NCI-H2171 (cell line): ENCODE measurements at regions not wholly inside any gene's neighbourhood (a gene's known extent, or its start where the extent isn't known, plus 50 kb on each side); places are given as distances from the start of the nearest gene placed in this dataset.
"Not testable (repeated sequence)": the region's sequence is repeated elsewhere in the genome, so short reads cannot be mapped to it uniquely, and the experiment has no call there.

Source experiments
- DNase-seq: peaks from one replicate; lab custom pipeline; 2025; lab: John Stamatoyannopoulos, UW

- DNase-seq: no peak
Observed at GRCh38 chr3:16708285-16708684, 103.1 kb upstream of the DAZL start.

DNA sequence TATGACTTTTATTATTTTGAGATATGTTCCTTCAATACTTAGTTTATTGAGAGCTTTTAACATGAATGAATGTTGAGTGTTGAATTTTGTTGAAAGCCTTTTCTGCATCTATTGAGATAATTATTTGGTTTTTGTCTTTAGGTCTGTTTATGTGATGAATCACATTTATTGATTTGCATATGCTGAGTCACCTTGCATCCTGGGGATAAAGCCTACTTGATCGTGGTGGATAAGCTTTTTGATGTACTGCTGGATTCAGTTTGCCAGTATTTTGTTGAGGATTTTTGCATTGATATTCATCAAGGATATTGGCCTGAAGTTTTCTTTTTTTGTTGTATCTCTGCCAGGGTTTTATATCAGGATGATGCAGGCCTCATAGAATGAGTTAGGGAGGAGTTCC is 106.5 kb upstream of the DAZL start:
- DNase-seq: not testable (repeated sequence)

GRCh38 chr3:16715281-16715680 is 110.1 kb upstream of the DAZL start:
- no peak for DNase-seq

GRCh38 chr3:16719426-16719825 is 114.2 kb upstream of the DAZL start:
- no peak for DNase-seq

- DNase-seq: no peak
Observed at GRCh38 chr3:16720367-16720940, 115.2 kb upstream of the DAZL start.

GRCh38 chr3:16721494-16721893 is 116.3 kb upstream of the DAZL start:
- DNase-seq: no peak

GRCh38 chr3:16723978-16724377 is 118.8 kb upstream of the DAZL start:
- no peak for DNase-seq

- DNase-seq: no peak
Observed at GRCh38 chr3:16724487-16724886, 119.3 kb upstream of the DAZL start.

DNA sequence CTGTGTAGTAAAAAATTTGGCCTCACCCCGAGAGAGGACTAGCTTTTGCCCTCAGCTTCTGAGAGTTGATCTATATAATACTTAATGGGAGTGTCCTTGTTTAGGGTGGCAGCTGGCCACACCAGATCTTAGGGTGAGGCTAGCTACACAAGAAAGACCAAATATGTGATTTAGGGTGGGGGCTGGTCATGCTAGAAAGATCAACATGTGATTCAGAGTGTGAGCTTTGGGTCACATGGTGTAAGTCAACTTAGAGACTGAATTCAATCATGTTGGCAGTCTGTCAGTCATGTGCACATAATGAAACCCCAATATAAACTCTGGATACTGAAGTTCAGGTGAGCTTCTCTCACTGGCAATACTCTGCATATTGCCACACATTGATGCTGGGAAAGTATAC is 120.7 kb upstream of the DAZL start:
- DNase-seq: no peak

DNA sequence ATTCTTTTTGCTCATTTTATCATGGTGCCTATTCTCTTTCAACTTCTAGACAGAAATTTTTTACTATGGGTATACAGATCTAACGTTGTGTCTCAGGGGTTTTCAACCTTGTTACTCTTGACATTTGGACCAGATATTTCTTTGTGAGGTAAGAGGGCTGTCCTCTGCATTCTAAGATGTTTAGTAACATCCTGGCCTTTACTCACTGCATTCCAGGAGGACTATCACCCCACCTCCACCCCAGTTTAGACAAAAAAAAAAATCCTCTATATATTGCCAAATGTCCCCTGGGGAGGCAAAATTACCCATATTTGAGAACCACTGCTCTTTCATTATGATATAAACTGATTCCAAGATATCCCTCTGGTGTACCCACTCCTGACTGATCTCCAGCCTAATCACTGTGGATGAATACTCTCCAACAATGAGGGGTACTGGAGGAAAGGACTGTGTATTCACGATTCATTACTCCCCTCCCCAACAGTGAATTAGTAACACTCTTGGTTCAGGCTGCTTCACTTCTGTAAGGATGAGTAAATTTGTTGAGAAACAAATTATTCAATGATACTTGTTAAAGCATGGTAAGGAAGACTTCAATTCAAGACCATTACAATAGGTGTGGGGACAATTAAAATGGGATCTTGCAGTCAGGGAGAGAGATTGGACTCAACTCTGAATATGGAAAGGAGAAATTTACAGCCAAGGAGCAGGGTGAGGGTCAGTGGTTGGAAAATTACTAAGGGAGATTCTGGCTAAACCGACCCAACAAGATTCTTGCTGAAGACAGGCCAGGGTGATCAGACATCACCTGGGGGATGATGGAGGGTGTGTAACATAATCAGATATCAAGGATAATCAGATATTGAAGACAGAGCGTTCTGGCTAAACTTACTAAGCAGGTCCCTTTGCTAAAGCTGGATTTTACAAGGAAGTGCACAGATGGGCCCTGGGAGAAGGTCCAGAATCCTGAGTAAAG is 123.8 kb upstream of the DAZL start:
- no peak for DNase-seq

DNA sequence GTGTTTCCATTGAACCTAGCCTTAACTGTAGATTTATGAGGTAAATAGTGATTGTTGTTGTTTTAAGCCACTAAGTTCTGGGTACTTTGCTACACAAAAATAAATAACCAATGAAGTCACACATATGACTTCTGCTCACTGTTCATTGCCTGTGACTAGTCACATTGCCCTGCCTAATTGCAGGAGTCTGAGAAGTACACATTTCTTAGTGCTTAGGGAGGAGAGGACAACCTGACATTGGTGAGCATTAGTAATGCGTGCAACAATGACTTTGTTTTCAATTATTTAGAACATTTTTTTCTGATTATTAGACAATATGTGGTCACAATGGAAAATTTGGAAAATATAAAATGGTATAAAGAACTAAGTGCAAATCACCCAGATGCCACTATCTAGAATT is 133.2 kb upstream of the DAZL start:
- DNase-seq: no peak

GRCh38 chr3:16739541-16740105 is 134.4 kb upstream of the DAZL start:
- DNase-seq: no peak

GRCh38 chr3:16740515-16740914 is 135.3 kb upstream of the DAZL start:
- DNase-seq: no peak

DNA sequence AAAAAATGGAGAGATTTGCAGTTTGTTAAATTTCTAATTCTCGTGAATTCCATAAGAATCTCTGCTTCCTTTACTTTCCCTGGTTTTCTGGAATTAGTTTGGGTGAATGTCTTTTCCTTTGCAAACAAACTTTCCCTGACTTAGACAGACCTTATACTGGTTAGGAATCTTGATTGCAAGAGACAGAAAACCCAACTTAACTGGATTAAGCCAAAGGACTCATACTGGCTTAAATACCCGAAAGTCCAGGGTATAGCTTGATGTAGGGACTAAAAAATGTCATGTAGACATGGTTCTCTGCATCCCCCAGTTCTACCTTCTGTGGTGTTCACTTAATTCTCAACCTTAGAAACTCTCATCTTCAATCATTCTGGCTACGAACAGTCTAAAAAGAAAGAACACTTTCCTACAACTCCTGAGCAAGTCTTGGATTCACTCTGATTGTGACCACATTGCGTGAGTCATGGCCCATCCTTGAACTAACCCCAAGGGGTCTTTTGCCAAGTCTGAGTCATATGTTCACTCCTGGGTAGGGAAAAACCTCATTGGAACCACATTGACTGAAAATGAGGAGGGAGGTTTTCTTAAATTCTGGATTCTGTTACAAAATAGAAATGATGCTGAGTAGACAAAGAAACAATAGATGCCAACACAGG is 136.0 kb upstream of the DAZL start:
- DNase-seq: no peak

DNA sequence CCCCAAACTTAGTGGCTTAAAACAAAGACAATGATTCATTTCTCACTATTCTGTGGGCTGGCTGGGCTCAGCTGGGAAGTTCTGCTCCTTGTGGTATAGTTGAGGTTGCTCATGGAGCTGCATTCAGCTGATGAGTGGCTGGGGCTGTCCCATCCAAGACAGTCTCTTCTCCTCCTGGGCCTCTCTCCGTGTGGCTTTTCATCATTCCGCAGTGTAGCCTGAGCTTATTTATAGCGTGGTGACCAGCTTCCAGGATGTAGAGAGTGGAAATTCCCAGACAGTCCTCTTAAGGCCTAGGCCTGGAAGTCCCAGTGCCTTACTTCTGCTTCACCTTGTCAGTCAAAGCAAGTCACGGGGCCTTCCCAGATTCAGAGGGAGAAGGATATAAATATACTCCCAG is 136.7 kb upstream of the DAZL start:
- DNase-seq: no peak

- no peak for DNase-seq
Observed at GRCh38 chr3:16743276-16743675, 138.1 kb upstream of the DAZL start.

DNA sequence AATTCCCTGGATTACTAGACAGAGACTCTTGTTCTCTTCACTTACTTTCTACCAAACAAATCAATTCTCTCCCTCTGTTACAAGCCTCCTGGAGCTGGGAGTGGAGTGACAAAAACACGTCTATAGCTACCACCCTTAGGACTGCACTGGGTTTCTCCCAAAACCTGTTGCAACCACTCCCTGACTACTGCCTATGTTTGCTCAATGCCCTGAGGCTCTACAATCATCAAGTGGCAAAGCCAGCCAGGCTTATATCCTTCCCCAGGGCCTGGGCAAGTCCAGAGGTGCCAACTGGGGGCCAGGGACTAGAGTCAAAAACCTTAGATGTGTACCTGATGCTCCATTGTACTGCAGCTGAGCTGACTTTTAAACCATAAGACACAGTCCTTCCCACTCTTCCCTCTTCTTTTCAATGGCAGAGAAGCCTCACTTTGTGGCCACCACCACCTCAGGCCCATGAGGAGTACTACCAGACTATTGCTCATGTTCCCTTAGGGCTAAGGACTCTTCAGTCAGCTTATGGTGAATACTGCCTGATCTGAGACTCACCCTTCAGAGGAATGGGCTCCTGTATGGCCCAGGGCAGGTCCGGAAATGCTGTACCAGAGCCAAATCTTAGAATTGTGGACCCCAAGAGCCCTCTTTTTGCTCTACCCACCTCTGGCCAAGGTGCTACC is 125.4 kb upstream of the PLCL2 start:
- no peak for DNase-seq

GRCh38 chr3:16761571-16761970 is 123.2 kb upstream of the PLCL2 start:
- DNase-seq: no peak

DNA sequence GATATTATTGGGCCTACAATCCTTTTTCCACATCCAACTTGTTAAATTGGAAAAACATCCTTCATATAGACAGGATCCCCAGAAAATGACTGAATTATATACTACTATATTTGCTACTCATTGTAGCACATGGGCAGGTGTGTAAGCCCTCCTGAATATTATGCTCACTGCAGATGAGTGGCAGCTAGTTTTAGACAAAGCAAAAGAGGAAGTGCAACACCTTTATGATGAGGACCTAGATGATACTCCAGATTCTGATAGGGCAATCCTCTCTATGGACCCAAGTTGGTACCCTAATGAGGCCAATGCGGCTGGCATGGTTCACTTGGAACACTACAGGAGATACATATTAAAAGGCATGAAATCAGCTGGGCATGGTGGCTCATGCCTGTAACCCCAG is 119.1 kb upstream of the PLCL2 start:
- no peak for DNase-seq

DNA sequence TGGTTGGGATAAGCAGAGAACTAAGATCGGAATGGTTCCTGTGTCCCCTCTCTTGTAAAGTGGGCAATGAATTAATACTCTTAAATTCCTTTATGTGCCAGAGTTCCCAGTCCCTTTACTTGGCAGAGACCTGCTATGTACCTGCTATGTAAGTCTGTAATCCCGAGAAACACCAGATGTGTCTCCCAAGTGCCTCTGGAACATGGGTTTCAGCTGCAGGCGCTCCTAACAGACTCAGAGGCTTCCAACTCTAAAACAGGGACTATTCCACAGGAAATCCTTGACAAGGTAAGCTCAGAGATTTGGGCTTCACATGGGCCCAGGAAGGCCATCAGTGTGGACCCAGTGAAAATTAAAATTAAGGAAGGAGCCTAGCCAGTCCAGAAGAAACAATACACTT is 117.7 kb upstream of the PLCL2 start:
- no peak for DNase-seq

- DNase-seq: no peak
Observed at GRCh38 chr3:16768014-16768413, 116.7 kb upstream of the PLCL2 start.

- no peak for DNase-seq
Observed at GRCh38 chr3:16768956-16769355, 115.8 kb upstream of the PLCL2 start.
